DND-41 (cell line): ENCODE measurements at regions not wholly inside any gene's neighbourhood (a gene's known extent, or its start where the extent isn't known, plus 50 kb on each side); places are given as distances from the start of the nearest gene placed in this dataset.

Experiments
- ATAC-seq: fragments of 200-7000 bp; cut with Tn5 transposase; 3 replicates; pipeline ENCODE4 v1.9.1; 2021; ENCODE audit warnings: low read depth; ENCODE audit not compliant: insufficient read depth
- DNase-seq: peaks from one replicate; pipeline ENCODE4 v3.0.0-alpha.2; 2020
- H2AFZ ChIP-seq: 2 replicates; pipeline ENCODE4 v1.6.0; 2012; ENCODE audit warnings: low read depth, low read length
- H3K27ac ChIP-seq: 2 replicates; pipeline ENCODE4 v1.5.1; 2012; ENCODE audit warnings: low read length, inconsistent platforms
- H3K27me3 ChIP-seq: fragments of 200-600 bp; sonication (generic); 2 replicates; pipeline ENCODE4 v1.6.0; 2012; ENCODE audit warnings: low read length, mild to moderate bottlenecking, inconsistent platforms; ENCODE audit not compliant: insufficient read depth, poor library complexity
- H3K36me3 ChIP-seq: 2 replicates; pipeline ENCODE4 v1.5.1; 2012; ENCODE audit warnings: low read length, inconsistent platforms; ENCODE audit not compliant: insufficient read depth
- H3K4me1 ChIP-seq: 2 replicates; pipeline ENCODE4 v1.5.1; 2012; ENCODE audit warnings: mild to moderate bottlenecking, low read length; ENCODE audit not compliant: insufficient read depth
- H3K4me2 ChIP-seq: 2 replicates; pipeline ENCODE4 v1.6.0; 2012; ENCODE audit warnings: mild to moderate bottlenecking, moderate library complexity, low read length, inconsistent platforms; ENCODE audit not compliant: insufficient read depth
- H3K4me3 ChIP-seq, 2 experiments: fragments of 200-600 bp in 1 of 2; shearing (Covaris generic) in 1 of 2; 2 replicates each; pipeline ENCODE4 v1.5.1; 2012 to 2016; ENCODE audit warnings: inconsistent platforms in 2 of 2, low read length in 2 of 2, mild to moderate bottlenecking in 2 of 2, low read depth in 1 of 2, moderate library complexity in 1 of 2
- H3K79me2 ChIP-seq: 2 replicates; pipeline ENCODE4 v1.6.0; 2012; ENCODE audit warnings: low read length, inconsistent platforms; ENCODE audit not compliant: insufficient read depth
- H3K9ac ChIP-seq: 2 replicates; pipeline ENCODE4 v1.6.0; 2012; ENCODE audit warnings: low read depth, mild to moderate bottlenecking, inconsistent platforms, low read length, moderate library complexity
- H3K9me3 ChIP-seq: 2 replicates; pipeline ENCODE4 v1.5.1; 2012; ENCODE audit warnings: low read length, moderate library complexity, mild to moderate bottlenecking, inconsistent platforms; ENCODE audit not compliant: insufficient read depth, severe bottlenecking
- H4K20me1 ChIP-seq: 2 replicates; pipeline ENCODE4 v1.6.0; 2012; ENCODE audit warnings: low read length; ENCODE audit not compliant: insufficient read depth
- CTCF ChIP-seq: IDR thresholded peaks from 2 replicates; pipeline ENCODE4 v1.5.1; 2012; ENCODE audit warnings: borderline replicate concordance, low read length, moderate library complexity, mild to moderate bottlenecking; ENCODE audit not compliant: poor library complexity, severe bottlenecking; ENCODE audit errors: extremely low read depth
- EZH2 ChIP-seq: IDR thresholded peaks from 3 replicates; pipeline ENCODE4 v1.6.1; 2012; ENCODE audit warnings: borderline replicate concordance, low read depth, mild to moderate bottlenecking, moderate library complexity, low read length, inconsistent platforms; ENCODE audit not compliant: severe bottlenecking

GRCh38 chr4:115222061-115222460 lies 108.6 kb upstream of the NDST4 start:
- DNase-seq, result no peak
- no peak for TF ChIP-seq CTCF
- no peak for TF ChIP-seq EZH2
- Histone ChIP-seq H2AFZ (no peak overlapping the region), H3K27me3 (no peaks in the 10 kb centered on the region), H3K79me2 (no peaks in the 10 kb centered on the region), H4K20me1 (no peaks in the 10 kb centered on the region), H3K4me2 (no peak overlapping the region), H3K36me3 (no peaks in the 10 kb centered on the region), H3K4me3 (no peak overlapping the region), H3K27ac (no peak overlapping the region), H3K4me1 (no peaks in the 10 kb centered on the region), H3K9me3 (no peaks in the 10 kb centered on the region), H3K9ac (no peak overlapping the region)
- no peak for ATAC-seq

- H3K4me3 ChIP-seq, result no peak overlapping the region
- H3K9ac ChIP-seq, result no peak overlapping the region
- no peak for ATAC-seq
- TF ChIP-seq EZH2 (no peak), CTCF (no peak)
- H3K36me3 ChIP-seq, result no peaks in the 10 kb centered on the region
- DNase-seq, result no peak
- no peak overlapping the region for H3K4me2 ChIP-seq
- H3K79me2 ChIP-seq, result no peaks in the 10 kb centered on the region
- no peaks in the 10 kb centered on the region for H4K20me1 ChIP-seq
- H3K4me1 ChIP-seq, result no peaks in the 10 kb centered on the region
- H3K27ac ChIP-seq, result no peak overlapping the region
- no peaks in the 10 kb centered on the region for H3K27me3 ChIP-seq
- H2AFZ ChIP-seq, result no peak overlapping the region
- H3K9me3 ChIP-seq, result no peaks in the 10 kb centered on the region
Measured at GRCh38 chr4:115219862-115220261, 106.4 kb upstream of the NDST4 start.

GRCh38 chr4:115219315-115219860 lies 106.0 kb upstream of the NDST4 start:
- Histone ChIP-seq H3K9me3 (no peaks in the 10 kb centered on the region), H2AFZ (no peak overlapping the region), H3K36me3 (no peaks in the 10 kb centered on the region), H3K27ac (no peak overlapping the region), H4K20me1 (no peaks in the 10 kb centered on the region), H3K4me1 (no peaks in the 10 kb centered on the region), H3K4me2 (no peak overlapping the region), H3K4me3 (no peak overlapping the region), H3K9ac (no peak overlapping the region), H3K27me3 (no peaks in the 10 kb centered on the region), H3K79me2 (no peaks in the 10 kb centered on the region)
- DNase-seq (no peak), ATAC-seq (no peak)
- TF ChIP-seq EZH2, result no peak
- no peak for TF ChIP-seq CTCF

GRCh38 chr4:115215935-115216334 lies 102.5 kb upstream of the NDST4 start:
- H3K79me2 ChIP-seq, result no peaks in the 10 kb centered on the region

More at GRCh38 chr4:115215935-115216334, 102.5 kb upstream of the NDST4 start:
- Histone ChIP-seq H3K4me1 (no peaks in the 10 kb centered on the region), H3K27ac (no peak overlapping the region), H4K20me1 (no peaks in the 10 kb centered on the region), H3K9ac (no peak overlapping the region), H3K4me2 (no peak overlapping the region), H2AFZ (no peak overlapping the region), H3K9me3 (no peaks in the 10 kb centered on the region), H3K4me3 (no peak overlapping the region), H3K27me3 (no peaks in the 10 kb centered on the region), H3K36me3 (no peaks in the 10 kb centered on the region)
- TF ChIP-seq CTCF (no peak), EZH2 (no peak)
- no peak for DNase-seq
- ATAC-seq, result no peak
